Transverse colon (tissue), 3 donors: ENCODE measurements at regions not wholly inside any gene's neighbourhood (a gene's known extent, or its start where the extent isn't known, plus 50 kb on each side); places are given as distances from the start of the nearest gene placed in this dataset.

Experiments
- CTCF ChIP-seq, 5 experiments: fragments of 200-600 bp in 3 of 5; fragments of 450-650 bp in 2 of 5; sonication (generic) in 3 of 5; IDR thresholded peaks; 1 replicate in 2 of 5; 2 replicates in 3 of 5; pipeline ENCODE4 v1.5.1; 2016 to 2017; ENCODE audit warnings: antibody characterized with exemption in 5 of 5, inconsistent platforms in 3 of 5, mild to moderate bottlenecking in 2 of 5, moderate library complexity in 1 of 5
- EP300 ChIP-seq: sonication (generic); formaldehyde crosslinking; IDR thresholded peaks from one replicate; pipeline ENCODE4 v1.6.1; 2017; ENCODE audit warnings: antibody characterized with exemption, low read depth
- POLR2A ChIP-seq: fragments of 450-650 bp; IDR thresholded peaks from one replicate; pipeline ENCODE4 v1.6.1; 2016; ENCODE audit warnings: antibody characterized with exemption, mild to moderate bottlenecking, moderate library complexity

- TF ChIP-seq CTCF (IDR thresholded peaks at IDR 0.05) = no peak
- TF ChIP-seq POLR2A = no peak
- no peak for TF ChIP-seq EP300
These were observed 89.3 kb downstream of the RIN2 start for GRCh38 chr20:19847383-19847782.
